ENCODE measurements at regions not wholly inside any gene's neighbourhood (a gene's known extent, or its start where the extent isn't known, plus 50 kb on each side); places are given as distances from the start of the nearest gene placed in this dataset.

DNA sequence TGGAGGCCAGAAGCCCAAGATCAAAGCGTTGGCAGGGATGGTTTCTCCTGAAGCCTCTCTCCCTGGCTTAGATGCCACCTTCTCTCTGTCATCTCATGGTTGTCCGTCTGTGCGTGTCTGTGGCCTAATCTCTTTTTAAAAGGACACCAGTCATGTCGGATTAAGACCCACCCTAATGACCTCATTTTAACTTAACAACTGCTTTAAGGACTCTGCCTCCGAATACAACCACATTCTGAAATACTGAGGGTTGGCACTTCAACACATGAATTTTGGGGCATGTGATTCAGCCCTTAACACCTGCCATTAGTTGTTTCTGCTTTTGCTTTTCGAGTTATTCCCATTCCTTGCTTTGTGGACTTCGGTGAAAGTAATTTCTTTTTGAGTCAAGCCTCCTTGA is 97.8 kb upstream of the SMIM21 start:
- no peak for DNase-seq

DNA sequence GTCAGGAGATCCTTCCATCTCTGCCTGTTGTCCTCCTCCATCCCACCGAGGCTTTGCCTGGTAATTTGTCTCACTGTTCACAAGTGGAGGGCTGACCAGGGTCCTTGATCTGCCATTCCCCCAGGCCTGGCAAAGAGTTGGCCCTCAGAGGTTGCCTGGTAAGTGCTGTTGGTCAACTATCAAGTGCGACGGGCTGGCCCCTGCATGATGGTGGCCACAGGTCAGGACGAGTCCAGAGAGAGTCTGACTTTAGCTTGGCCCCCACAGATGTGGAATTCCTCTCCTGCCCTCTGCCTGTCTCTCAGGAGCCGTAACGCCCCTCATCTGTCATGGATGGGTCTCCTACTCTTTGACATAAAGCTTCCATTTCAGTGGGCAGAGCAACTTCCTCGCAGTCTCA is 97.3 kb upstream of the SMIM21 start:
- DNase-seq, result no peak

DNA sequence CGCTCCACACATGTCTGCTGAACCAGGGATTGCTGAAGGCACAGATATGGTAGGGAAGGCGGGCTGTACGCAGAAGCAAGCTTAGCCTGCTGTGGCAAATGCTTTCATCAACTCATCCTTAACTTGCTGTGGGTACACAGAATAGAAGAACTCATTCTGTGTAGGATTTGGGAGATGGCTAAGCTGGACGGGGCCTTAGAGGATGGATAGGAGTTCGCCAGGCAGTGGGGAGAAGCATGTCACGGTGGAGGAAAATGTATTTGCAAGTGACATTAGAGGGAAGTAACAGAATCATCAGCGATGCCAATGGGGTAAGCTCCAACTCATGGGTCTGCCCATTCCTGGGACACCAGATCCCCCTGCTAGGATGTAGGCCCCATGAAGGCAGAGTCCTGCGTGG is 96.7 kb upstream of the SMIM21 start:
- DNase-seq, result no peak

DNA sequence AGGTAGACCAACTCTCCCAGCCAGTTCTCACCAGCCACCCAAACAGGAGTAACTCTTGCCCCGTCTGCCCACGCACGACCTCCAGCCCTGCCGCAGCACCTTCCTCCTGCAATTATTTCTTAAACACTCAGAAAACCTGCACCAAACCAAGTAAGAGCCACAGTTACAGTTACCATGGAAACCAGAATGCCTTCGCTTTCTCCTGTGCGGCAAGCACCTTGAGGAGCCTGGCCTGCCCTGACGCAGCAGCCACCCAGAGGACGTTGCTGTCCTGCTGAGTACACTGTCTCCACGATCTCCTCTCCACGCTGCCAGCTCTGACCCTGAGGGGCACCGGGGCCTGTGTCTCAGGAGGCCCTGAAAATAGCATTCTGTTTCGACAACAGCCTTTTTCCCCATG is 94.3 kb upstream of the SMIM21 start:
- DNase-seq, result no peak

DNA sequence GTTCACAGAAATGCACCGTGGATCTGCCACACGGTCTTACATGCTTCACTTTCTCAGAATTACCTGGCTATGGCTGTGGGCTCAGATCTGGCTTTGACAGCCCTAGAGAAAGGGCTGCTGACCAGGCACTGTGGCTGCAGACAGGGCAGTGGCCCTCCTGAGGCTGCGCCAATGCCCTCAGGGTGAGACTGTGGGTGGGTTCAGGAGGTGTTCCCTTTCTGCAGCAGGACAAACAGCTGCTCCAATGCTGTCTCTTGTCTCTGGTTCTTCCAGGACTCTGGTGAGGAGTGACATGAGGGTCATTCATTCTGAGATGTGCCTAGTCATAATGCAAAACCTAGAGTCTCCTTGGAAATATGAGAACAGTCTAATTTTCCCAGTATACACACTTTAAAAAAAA is 90.5 kb upstream of the SMIM21 start:
- DNase-seq, result no peak

DNA sequence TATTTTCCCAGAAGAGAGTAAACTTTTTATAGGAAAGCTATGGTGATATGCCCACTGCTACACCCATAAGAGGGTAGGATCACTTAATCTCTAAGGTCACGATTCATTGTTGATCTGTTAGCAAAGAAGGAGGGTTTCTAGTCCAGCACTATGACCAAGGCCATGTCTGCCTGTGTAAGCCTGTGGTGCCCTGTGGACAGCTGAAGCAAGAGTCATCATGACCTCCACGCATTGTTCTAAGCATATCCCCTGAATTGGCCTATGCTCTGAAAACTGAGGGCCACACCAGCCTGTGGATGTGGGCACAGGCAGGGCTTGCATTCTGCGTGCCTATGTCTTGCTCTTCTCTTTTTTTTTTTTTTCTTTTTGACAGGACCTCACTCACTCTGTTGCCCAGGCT is 89.8 kb upstream of the SMIM21 start:
- no peak for DNase-seq

DNA sequence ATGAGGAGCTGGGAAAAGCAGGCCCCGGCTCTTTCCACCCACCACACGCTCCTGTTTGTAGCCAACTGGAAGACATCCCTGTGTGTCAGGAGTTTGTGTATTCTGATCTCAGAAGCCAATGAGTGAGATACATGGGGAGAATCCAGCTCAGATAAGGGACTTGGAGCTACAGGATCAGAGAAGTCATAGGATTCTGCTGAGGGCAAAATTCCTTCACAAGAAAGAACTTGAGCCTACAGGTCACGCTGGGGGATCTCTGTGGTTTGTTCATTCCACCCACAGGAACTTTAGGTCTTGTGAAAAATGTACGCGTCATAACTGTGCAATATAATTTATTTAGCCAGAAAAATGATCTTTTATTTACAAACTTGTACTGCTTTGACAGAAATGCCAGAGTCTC is 80.1 kb upstream of the SMIM21 start:
- no peak for DNase-seq

DNA sequence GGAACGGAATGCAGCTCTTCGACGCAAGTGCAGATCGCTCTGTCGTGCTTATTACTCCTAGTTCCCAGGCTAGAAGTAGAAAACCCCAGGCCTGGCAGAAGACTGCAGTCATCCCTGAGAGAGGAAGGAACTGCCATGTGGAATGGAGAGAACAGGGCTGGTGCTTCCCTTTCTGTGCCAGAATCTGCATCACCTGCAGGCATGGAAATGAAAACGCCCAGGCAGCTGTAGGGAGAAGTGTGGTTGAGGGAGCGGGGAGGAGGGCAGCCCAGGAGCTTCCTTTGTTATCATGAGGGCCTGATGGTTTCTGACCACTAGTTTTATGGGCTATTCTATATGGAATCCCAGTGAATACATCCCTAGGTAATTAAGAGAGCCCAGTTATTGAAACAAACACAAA is 79.4 kb upstream of the SMIM21 start:
- no peak for DNase-seq

DNA sequence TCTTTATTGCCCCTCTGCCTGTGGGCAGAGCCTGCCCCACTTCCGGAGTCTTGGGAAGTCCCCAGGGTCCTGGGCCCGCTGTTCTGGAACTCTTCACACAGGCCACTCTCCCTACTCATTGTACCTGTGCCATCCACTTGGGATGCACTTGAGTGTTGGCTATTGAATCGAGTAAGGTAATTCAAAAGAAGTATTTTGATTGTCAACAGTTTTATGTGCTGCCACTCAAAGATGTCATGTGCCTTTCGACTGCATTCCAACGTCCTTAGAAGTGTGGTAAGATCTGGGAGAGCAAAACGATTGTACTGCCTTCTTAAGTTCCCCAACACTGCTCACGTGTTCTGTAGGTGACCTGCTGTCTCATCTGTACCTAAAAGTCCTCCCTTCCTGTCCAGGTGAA is 77.0 kb upstream of the SMIM21 start:
- DNase-seq, result no peak

DNA sequence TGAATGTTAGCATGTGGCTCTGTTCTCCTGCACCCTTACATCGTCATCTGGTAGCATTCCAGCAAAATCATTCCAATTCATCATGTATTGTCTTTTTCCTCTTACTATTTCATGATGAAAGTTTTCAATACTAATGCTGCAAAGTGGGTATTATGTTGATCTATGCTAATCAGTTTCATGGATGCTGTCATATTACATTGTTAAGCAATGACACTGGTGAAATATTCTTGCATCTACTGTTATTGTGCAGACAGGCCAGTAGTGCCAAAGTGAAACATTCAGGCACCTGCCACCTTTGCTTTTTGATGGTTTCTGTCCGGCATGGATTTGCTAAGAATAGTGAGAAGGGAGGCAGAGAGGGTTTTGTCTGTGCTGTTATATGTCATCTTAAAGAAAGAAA is 76.1 kb upstream of the SMIM21 start:
- DNase-seq, result no peak

DNA sequence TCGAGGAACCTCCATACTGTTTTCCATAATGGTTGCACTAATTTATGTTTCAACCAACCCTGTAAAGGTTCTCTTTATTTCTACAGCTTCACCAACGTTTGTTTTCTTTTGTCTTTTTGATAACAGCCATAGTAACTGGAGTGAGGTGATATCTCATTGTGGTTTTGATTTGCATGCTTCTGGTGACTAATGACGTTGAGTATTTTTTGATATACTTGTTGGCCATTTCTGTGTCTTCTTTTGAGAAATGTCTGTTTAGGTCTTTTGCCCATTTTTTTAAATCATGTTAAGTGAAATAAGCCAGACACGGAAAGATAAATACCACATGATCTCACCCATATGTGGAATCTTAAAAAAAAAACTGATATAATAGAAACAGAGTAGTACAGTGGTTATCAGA is 74.8 kb upstream of the SMIM21 start:
- no peak for DNase-seq

DNA sequence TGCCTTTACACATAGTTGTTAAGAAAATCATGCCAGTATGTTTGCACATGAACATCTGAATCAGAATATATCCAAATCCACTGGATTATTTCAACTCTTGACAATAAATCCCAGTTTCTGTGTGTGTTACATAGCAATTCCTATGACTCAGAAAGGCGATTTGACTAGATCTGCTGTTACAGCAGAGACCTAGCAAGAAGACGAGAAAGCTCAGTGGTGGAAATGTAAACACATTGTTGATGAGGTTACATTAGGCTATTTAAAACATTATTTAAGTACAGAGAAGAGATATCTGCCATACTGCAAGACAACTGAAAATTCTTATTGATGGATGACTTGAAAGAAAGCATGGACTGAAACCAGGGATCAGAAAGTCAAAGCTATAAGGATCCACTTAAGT is 73.0 kb upstream of the SMIM21 start:
- no peak for DNase-seq

DNA sequence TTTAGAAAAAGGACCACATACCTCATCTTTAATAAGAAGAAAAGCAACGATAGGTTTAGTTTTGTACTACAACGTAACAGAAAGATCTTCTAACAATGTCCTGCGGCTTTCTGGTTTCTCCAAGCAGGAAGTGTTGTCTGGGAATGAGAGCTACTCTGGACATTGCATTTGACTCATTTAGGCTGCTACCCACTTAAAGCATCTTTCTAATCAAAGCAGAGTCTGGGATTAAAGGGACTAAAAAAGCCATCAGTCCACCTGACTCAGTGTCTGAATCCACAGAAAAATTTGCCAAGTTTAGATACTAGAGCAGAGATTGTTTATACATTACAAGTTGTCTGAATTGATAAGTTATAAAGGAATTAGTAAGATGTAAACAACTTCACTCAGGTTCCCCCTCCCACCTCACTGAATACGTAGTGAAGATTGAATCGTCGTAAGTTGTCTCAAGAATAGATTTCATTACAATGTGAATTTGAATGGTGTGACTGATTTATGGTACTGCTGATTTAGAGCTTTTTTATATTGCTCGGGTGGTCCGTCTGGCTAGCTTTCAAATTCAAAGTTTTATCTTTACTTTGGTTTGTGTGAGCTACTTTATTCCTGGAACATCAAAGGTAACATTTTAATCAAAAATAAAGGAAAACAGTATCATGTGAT is 70.2 kb upstream of the SMIM21 start:
- DNase-seq, result no peak

DNA sequence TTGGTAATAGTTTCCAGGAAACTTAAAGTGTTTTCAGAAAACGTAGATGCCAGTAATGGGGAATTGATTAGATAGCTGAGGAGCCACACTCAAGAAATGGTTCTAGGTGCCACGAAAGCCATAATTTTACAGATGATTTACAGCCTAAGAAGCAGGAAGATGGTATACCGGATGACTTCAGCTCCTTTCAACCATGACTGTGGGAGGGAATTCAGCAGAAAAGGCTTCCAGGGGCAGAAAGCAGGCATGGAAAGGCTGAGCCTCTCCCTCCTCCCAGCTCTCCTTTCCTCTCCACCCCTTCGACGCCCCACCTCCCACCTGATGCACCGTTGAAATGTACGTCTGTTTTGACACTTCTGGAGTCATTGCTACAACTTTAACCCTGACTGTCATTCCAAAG is 68.6 kb upstream of the SMIM21 start:
- no peak for DNase-seq

DNA sequence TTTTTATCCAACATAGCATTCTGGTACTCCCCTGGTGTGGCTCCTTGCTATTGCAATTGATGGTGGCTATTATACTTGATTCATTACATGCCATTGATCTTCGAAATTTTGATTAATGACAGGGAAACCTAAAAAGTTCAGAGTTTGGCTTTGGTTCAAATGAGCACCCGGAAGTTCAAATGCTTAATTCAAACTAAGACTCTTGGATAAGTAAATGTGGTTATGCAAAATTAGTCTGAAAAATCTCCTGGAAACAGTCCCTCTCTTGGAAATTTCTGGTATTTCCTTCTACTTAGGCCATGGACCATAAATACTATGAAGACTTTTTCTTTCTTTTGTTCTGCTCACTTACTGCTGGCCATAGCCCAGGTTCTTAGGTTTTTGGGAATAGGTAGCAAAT is 65.3 kb upstream of the SMIM21 start:
- DNase-seq, result no peak

DNA sequence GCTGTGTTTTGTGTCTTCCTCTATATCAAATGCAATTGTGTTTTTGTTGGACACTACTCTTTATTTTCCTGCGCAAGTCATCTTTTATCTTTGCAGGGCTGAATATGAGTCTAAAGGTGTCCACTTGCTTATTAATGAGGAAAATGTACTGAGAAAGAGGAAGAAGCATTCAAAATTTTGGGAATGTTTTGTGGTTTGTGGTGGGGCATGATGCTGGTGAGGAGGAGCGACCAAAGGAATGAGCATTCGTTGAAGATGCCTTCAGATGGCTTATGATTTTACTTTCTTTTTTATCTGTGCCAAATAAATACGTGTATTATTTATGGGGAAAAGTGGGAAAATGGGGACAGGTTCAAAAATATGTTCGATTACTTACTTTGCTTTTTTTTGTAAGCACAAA is 63.9 kb upstream of the SMIM21 start:
- DNase-seq, result no peak

DNA sequence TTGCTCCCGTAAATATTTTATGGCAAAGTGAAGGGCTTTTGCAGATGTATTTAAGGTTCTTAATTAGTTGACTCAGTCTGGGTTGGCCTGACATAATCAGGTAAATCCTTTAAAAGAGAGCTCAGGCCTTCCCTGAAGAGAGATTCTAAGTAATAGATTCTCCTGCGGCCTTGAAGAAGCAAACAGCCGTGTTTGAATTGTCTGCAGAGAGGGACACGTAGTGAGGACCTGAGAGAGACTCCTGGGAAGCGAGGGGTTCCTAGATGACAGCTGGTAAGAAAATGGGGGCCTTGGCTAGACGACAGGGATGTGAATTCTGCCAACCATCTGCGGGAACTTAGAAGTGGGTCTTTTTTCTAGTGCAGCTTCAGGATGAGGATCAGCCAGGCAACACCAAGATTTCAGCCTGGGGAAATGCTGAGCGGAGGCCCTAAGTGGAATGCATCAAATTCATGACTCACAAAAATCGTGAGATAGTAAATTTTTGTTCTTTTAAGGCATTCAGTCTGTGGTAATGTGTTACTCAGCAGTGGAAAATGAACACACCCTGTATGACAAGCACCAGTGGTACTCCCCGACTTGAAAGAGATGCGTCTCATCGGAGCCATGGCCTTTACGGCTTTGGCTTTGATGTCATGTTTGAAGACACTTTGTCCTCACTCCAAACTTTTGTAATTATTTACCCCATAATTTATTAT is 62.1 kb upstream of the SMIM21 start:
- DNase-seq, result no peak

DNA sequence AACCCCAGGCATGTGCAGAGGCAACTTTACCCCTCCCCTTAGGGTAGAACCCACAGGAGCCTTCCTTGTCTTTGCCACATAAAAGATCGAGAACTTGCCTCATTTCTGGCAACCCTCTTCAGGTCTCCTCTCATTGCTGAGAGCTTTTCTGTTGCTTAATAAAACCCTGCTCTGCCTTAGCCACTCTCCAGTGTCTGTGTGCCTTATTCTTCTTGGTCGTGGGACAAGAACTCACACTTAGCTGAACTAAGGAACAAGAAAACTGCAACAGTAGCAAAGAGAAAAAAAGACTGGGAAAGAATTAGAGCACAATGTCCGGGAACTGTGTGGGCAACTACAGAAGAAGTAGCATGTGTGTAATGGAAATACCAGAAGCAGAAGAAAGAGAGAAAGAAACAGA is 56.2 kb upstream of the SMIM21 start:
- no peak for DNase-seq

DNA sequence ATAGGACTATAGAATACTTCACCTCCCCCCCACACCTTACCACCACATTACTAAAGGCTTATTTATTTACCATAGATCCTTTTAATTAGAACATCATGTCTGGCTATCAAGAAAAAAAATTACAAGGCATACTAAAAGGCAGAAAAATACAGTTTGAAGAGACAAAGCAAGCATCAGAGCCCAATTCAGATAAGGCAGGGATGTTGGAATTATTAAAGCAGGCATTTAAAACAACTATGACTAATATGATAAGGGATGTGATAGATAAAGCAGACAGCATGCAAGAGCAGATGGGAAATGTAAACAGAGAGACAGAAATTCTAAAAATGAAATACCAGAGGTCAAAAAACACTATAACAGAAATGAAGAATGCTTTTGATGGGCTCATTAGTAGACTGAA is 55.4 kb upstream of the SMIM21 start:
- no peak for DNase-seq

DNA sequence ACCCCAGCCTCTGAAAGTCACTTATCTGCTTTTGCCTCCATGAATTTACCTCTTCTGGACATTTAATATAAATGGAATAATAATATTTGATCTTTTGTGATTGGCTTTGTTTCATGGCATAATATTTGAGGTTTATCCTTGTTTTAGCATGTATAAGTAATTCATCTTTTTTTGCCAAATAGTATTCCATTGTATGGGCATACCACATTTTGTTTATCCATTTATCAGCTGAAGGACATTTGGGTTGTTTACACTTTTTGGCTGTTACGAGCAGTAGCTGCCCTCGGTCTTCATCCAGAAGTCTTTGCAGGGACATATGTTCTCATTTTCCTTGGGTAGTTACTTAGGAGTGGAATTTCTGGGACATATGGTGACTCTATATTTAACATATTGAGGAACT is 53.0 kb upstream of the SMIM21 start:
- no peak for DNase-seq

DNA sequence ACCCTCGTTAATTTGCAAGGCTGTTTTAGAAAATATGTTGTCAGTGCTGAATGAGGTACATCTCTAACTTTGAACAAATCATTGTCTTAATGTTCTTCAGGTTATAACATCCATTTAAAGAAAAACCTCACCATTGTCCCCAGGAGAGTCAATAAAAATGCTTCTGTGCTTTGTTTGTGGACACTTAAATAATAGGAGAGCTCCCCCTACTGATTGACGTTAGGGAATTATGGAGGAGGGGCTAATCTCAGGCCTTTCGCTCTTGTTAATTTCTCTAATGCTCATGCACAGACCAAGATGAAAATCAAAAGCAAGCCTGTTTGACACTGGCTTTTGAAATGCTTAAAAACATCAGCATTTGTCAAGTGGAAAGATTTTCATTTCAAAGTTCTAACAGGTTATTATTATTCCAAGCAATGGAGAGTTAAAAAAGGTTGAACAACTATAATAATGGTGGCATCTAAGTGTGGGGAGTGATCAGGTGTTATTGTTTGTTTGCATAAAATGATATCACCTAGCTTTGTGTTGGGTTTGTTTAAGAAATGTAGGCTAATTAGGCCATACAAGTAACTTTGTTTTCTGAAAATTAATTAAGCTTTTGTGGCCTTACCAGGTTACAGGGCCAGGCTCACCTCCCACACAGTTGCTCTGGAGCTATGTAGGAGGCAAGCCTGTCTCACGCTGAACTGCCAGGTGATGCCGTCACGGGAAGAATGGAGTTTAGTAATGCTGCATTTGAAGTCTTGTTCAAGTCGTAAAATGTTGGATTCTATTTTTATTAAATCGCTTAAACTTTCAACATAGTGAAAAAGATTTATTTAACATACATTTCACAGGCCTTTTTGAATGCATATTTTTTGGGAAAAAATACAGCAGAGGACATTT is 51.7 kb upstream of the SMIM21 start:
- peak; percentile 57 for DNase-seq

DNA sequence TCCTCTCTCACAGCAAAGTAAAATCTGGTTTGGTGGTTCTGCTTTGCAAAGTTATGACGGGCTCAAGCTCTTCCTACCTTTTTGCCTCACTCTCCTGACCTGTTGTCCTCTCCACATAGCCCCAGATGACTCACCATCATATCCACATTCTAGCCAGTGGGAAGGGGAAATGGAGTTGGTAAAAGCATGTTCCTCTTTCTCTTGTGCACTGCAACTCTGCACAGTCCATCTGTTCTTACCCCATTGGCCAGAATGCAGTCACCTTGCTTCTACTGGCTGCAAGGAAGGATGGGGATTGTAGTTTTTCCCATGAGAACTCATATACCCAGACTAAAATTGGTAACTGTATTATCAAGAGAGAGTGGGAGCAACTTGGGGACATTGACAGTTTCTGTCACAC is 50.4 kb upstream of the SMIM21 start:
- DNase-seq, result no peak

Data from NCI-H510A (cell line).